ENCODE measurements at regions not wholly inside any gene's neighbourhood (a gene's known extent, or its start where the extent isn't known, plus 50 kb on each side); places are given as distances from the start of the nearest gene placed in this dataset.

- Histone ChIP-seq H3K23ac (ENCODE audit: low read length) (no peak overlapping the region), H3K14ac (ENCODE audit: low read length) (no peak overlapping the region), H3K4me3 (ENCODE audit: low read depth, low read length) (no peak overlapping the region), H3K9me3 (ENCODE audit: insufficient read depth, low read depth, low read length) (no peaks in the 10 kb centered on the region), H3K4me1 (ENCODE audit: control insufficient read depth in 1 of 2, insufficient read depth in 2 of 2, low read length in 2 of 2) (no peaks in the 10 kb centered on the region), H4K12ac (ENCODE audit: low read depth, low read length) (no peak overlapping the region), H3K9ac (ENCODE audit: low read length) (no peak overlapping the region), H4K8ac (ENCODE audit: low read depth, low read length) (no peak overlapping the region), H2BK120ac (ENCODE audit: insufficient read depth, low read length, poor library complexity) (no peak overlapping the region), H3K36me3 (ENCODE audit: control insufficient read depth in 1 of 2, insufficient read depth in 2 of 2, low read length in 2 of 2) (no peaks in the 10 kb centered on the region), H3K4ac (ENCODE audit: low read depth, low read length) (no peak overlapping the region), H2BK5ac (ENCODE audit: low read depth, low read length, poor library complexity) (no peak overlapping the region), H3K4me2 (ENCODE audit: low read length) (no peak overlapping the region), H4K91ac (ENCODE audit: low read depth, low read length) (no peak overlapping the region), H3K27ac (ENCODE audit: low read depth, low read length) (no peak overlapping the region), H2BK12ac (ENCODE audit: low read length) (no peak overlapping the region), H2AK5ac (ENCODE audit: low read length) (no peak overlapping the region), H3K79me2 (ENCODE audit: control insufficient read depth, insufficient read depth, low read length, poor library complexity) (no peaks in the 10 kb centered on the region), H3K18ac (ENCODE audit: low read length) (no peak overlapping the region), H2AFZ (ENCODE audit: insufficient read depth, low read length, poor library complexity) (no peak overlapping the region), H3K79me1 (ENCODE audit: low read length) (no peaks in the 10 kb centered on the region), H3K27me3 (ENCODE audit: insufficient read depth, low read length) (no peaks in the 10 kb centered on the region)
- no peak for DNase-seq
- no CpG with 5 or more reads among the region's 1 CpG for WGBS (ENCODE audit: extremely low coverage, insufficient coverage, insufficient read length)
Observed at GRCh38 chrX:125096870-125097269, 222.8 kb upstream of the TEX13C start.

- Histone ChIP-seq H3K9me3 (ENCODE audit: insufficient read depth, low read depth, low read length) (no peaks in the 10 kb centered on the region), H4K8ac (ENCODE audit: low read depth, low read length) (no peak overlapping the region)
- WGBS (ENCODE audit: extremely low coverage, insufficient coverage, insufficient read length), result no CpG with 5 or more reads among the region's 1 CpG
Observed at GRCh38 chrX:125101971-125102755, 217.5 kb upstream of the TEX13C start.

GRCh38 chrX:125103693-125104092 lies 216.0 kb upstream of the TEX13C start:
- H2AK5ac ChIP-seq (ENCODE audit: low read length), result no peak overlapping the region
- no peak overlapping the region for H2AFZ ChIP-seq (ENCODE audit: insufficient read depth, low read length, poor library complexity)
- DNase-seq, result no peak
- H3K4me1 ChIP-seq (ENCODE audit: control insufficient read depth in 1 of 2, insufficient read depth in 2 of 2, low read length in 2 of 2), result no peaks in the 10 kb centered on the region
- no peak overlapping the region for H3K14ac ChIP-seq (ENCODE audit: low read length)
- H3K79me1 ChIP-seq (ENCODE audit: low read length), result no peaks in the 10 kb centered on the region
- no peaks in the 10 kb centered on the region for H3K27me3 ChIP-seq (ENCODE audit: insufficient read depth, low read length)
- H3K4me3 ChIP-seq (ENCODE audit: low read depth, low read length), result no peak overlapping the region
- H2BK5ac ChIP-seq (ENCODE audit: low read depth, low read length, poor library complexity), result no peak overlapping the region
- H3K9ac ChIP-seq (ENCODE audit: low read length), result no peak overlapping the region
- H3K23ac ChIP-seq (ENCODE audit: low read length), result no peak overlapping the region
- WGBS (ENCODE audit: extremely low coverage, insufficient coverage, insufficient read length), result no CpG with 5 or more reads among the region's 11 CpGs
- H3K4ac ChIP-seq (ENCODE audit: low read depth, low read length), result no peak overlapping the region
- no peak overlapping the region for H3K18ac ChIP-seq (ENCODE audit: low read length)
- no peak overlapping the region for H3K4me2 ChIP-seq (ENCODE audit: low read length)
- H3K9me3 ChIP-seq (ENCODE audit: insufficient read depth, low read depth, low read length), result no peaks in the 10 kb centered on the region
- H4K12ac ChIP-seq (ENCODE audit: low read depth, low read length), result no peak overlapping the region
- no peak overlapping the region for H2BK12ac ChIP-seq (ENCODE audit: low read length)
- H2BK120ac ChIP-seq (ENCODE audit: insufficient read depth, low read length, poor library complexity), result no peak overlapping the region
- H4K91ac ChIP-seq (ENCODE audit: low read depth, low read length), result no peak overlapping the region
- no peak overlapping the region for H3K27ac ChIP-seq (ENCODE audit: low read depth, low read length)
- H4K8ac ChIP-seq (ENCODE audit: low read depth, low read length), result no peak overlapping the region
- no peaks in the 10 kb centered on the region for H3K36me3 ChIP-seq (ENCODE audit: control insufficient read depth in 1 of 2, insufficient read depth in 2 of 2, low read length in 2 of 2)
- no peaks in the 10 kb centered on the region for H3K79me2 ChIP-seq (ENCODE audit: control insufficient read depth, insufficient read depth, low read length, poor library complexity)

More at GRCh38 chrX:125101971-125102755, 217.5 kb upstream of the TEX13C start:
- Histone ChIP-seq H3K23ac (ENCODE audit: low read length) (no peak overlapping the region), H3K79me2 (ENCODE audit: control insufficient read depth, insufficient read depth, low read length, poor library complexity) (no peaks in the 10 kb centered on the region), H3K4me2 (ENCODE audit: low read length) (no peak overlapping the region), H3K4me1 (ENCODE audit: control insufficient read depth in 1 of 2, insufficient read depth in 2 of 2, low read length in 2 of 2) (no peaks in the 10 kb centered on the region), H3K4me3 (ENCODE audit: low read depth, low read length) (no peak overlapping the region), H3K9ac (ENCODE audit: low read length) (no peak overlapping the region), H3K79me1 (ENCODE audit: low read length) (no peaks in the 10 kb centered on the region), H4K91ac (ENCODE audit: low read depth, low read length) (no peak overlapping the region), H2AK5ac (ENCODE audit: low read length) (no peak overlapping the region), H2BK12ac (ENCODE audit: low read length) (no peak overlapping the region), H2BK5ac (ENCODE audit: low read depth, low read length, poor library complexity) (no peak overlapping the region), H3K4ac (ENCODE audit: low read depth, low read length) (no peak overlapping the region), H2BK120ac (ENCODE audit: insufficient read depth, low read length, poor library complexity) (no peak overlapping the region), H3K27ac (ENCODE audit: low read depth, low read length) (no peak overlapping the region), H3K27me3 (ENCODE audit: insufficient read depth, low read length) (no peaks in the 10 kb centered on the region), H3K14ac (ENCODE audit: low read length) (no peak overlapping the region), H3K36me3 (ENCODE audit: control insufficient read depth in 1 of 2, insufficient read depth in 2 of 2, low read length in 2 of 2) (no peaks in the 10 kb centered on the region), H4K12ac (ENCODE audit: low read depth, low read length) (no peak overlapping the region), H2AFZ (ENCODE audit: insufficient read depth, low read length, poor library complexity) (no peak overlapping the region), H3K18ac (ENCODE audit: low read length) (no peak overlapping the region)
- DNase-seq, result no peak

GRCh38 chrX:125108921-125109320 lies 210.8 kb upstream of the TEX13C start:
- Histone ChIP-seq H3K14ac (ENCODE audit: low read length) (no peak overlapping the region), H3K18ac (ENCODE audit: low read length) (no peak overlapping the region), H3K4ac (ENCODE audit: low read depth, low read length) (no peak overlapping the region), H3K4me2 (ENCODE audit: low read length) (no peak overlapping the region), H2BK12ac (ENCODE audit: low read length) (no peak overlapping the region), H3K36me3 (ENCODE audit: control insufficient read depth in 1 of 2, insufficient read depth in 2 of 2, low read length in 2 of 2) (no peaks in the 10 kb centered on the region), H2AFZ (ENCODE audit: insufficient read depth, low read length, poor library complexity) (no peak overlapping the region), H4K12ac (ENCODE audit: low read depth, low read length) (no peak overlapping the region), H3K4me3 (ENCODE audit: low read depth, low read length) (no peak overlapping the region), H2BK120ac (ENCODE audit: insufficient read depth, low read length, poor library complexity) (no peak overlapping the region), H2BK5ac (ENCODE audit: low read depth, low read length, poor library complexity) (no peak overlapping the region), H3K23ac (ENCODE audit: low read length) (no peak overlapping the region), H3K4me1 (ENCODE audit: control insufficient read depth in 1 of 2, insufficient read depth in 2 of 2, low read length in 2 of 2) (no peaks in the 10 kb centered on the region), H3K27ac (ENCODE audit: low read depth, low read length) (no peak overlapping the region), H3K9ac (ENCODE audit: low read length) (no peak overlapping the region), H4K91ac (ENCODE audit: low read depth, low read length) (no peak overlapping the region), H4K8ac (ENCODE audit: low read depth, low read length) (no peak overlapping the region), H3K79me1 (ENCODE audit: low read length) (no peaks in the 10 kb centered on the region), H3K9me3 (ENCODE audit: insufficient read depth, low read depth, low read length) (no peaks in the 10 kb centered on the region), H2AK5ac (ENCODE audit: low read length) (no peak overlapping the region), H3K79me2 (ENCODE audit: control insufficient read depth, insufficient read depth, low read length, poor library complexity) (no peaks in the 10 kb centered on the region), H3K27me3 (ENCODE audit: insufficient read depth, low read length) (no peaks in the 10 kb centered on the region)
- no CpG with 5 or more reads among the region's 3 CpGs for WGBS (ENCODE audit: extremely low coverage, insufficient coverage, insufficient read length)
- DNase-seq, result no peak

Data from trophoblast cell (in vitro differentiated cells and primary cell).